Adrenal gland (tissue), 9 donors: ENCODE measurements at regions not wholly inside any gene's neighbourhood (a gene's known extent, or its start where the extent isn't known, plus 50 kb on each side); places are given as distances from the start of the nearest gene placed in this dataset.

Source experiments
- DNase-seq, 7 donors: peaks; one replicate each; pipeline ENCODE4 v3.0.0-alpha.2; 2019 to 2020
- H3K27ac ChIP-seq, 5 donors: fragments of 200-600 bp; sonication (generic) in 4 of 5; 1 replicate in 3 of 5; 2 replicates in 2 of 5; pipeline versions ENCODE4 v1.5.1 to v1.8.0; 2016 to 2020; ENCODE audit warnings: mild to moderate bottlenecking in 1 of 5
- H3K27me3 ChIP-seq: fragments of 200-600 bp; 2 replicates; pipeline ENCODE4 v1.8.0; 2021
- H3K36me3 ChIP-seq, 2 donors: fragments of 200-600 bp; replicated peaks in 1 of 2; 1 replicate in 1 of 2; 2 replicates in 1 of 2; pipeline versions ENCODE4 v1.5.1 to v1.8.0; 2018 to 2022
- H3K4me1 ChIP-seq, 2 donors: fragments of 200-600 bp; replicated peaks in 1 of 2; 1 replicate in 1 of 2; 2 replicates in 1 of 2; pipeline versions ENCODE4 v1.5.1 to v1.8.0; 2018 to 2021
- H3K4me3 ChIP-seq, 4 donors: fragments of 200-600 bp; sonication (generic) in 3 of 4; one replicate each; pipeline ENCODE4 v1.5.1; 2016 to 2018
- H3K9me3 ChIP-seq, 3 donors: fragments of 200-600 bp; sonication (generic) in 1 of 3; replicated peaks in 1 of 3; 1 replicate in 2 of 3; 2 replicates in 1 of 3; pipeline versions ENCODE4 v1.5.1 to v1.8.0; 2016 to 2021
- CTCF ChIP-seq, 6 experiments: fragments of 450-650 bp in 4 of 6; fragments of 200-600 bp in 2 of 6; sonication (generic) in 1 of 6; IDR thresholded peaks; 1 replicate in 5 of 6; 2 replicates in 1 of 6; pipeline versions ENCODE4 v1.5.1 to v1.8.0; 2016 to 2021; ENCODE audit warnings: antibody characterized with exemption in 6 of 6, mild to moderate bottlenecking in 2 of 6, moderate library complexity in 1 of 6
- POLR2A ChIP-seq, 2 donors: fragments of 450-650 bp; IDR thresholded peaks; one replicate each; pipeline ENCODE4 v1.6.1; 2017; ENCODE audit warnings: antibody characterized with exemption in 2 of 2, mild to moderate bottlenecking in 2 of 2, moderate library complexity in 1 of 2
- WGBS, 4 donors: extraction: QIAGEN DNeasy Blood & Tissue Kit in 2 of 4; methylation state at CpG; one replicate each; pipeline versions ENCODE4 v1.1.5 to v1.1.7; 2013 to 2017; 5-methylcytosine and 5-hydroxymethylcytosine counted together
- intact Hi-C, 2 donors: fragments of 100-400 bp; cut with DNase I; formaldehyde crosslinking; loops; one replicate each; pipeline versions ENCODE4 v1.14.1 to v1.15.0; 2022 to 2023
- donor health status: healthy with polysubstance abuse.
- donor health status: Bipolar disorder and iron deficiency.
- donor health status: DM: yes; HTN: yes; CAD: no.
- donor health status: DM: no; HTN: no; CAD: no.
- donor health status: DM: no; HTN: no; CAD: no.

GRCh38 chrX:147494365-147494764 is 417.4 kb upstream of the FMR1 start:
- intact Hi-C loops: no loop called here
- Histone ChIP-seq H3K9me3 (no peaks in the 10 kb centered on the region), H3K36me3 (no peaks in the 10 kb centered on the region), H3K27ac (no peak overlapping the region), H3K27me3 (no peaks in the 10 kb centered on the region), H3K4me3 (no peak overlapping the region), H3K4me1 (no peaks in the 10 kb centered on the region)
- 59 to 93% (median 71%) methylated on average over 1 of the region's 1 CpG for WGBS, 4 donors
- TF ChIP-seq POLR2A (IDR thresholded peaks at IDR 0.05) (no peak), CTCF (IDR thresholded peaks at IDR 0.05) (no peak)
- DNase-seq: no peak

GRCh38 chrX:147498796-147499195 is 412.9 kb upstream of the FMR1 start:
- H3K27ac ChIP-seq: no peak overlapping the region
- no peak for DNase-seq
- no peak overlapping the region for H3K4me3 ChIP-seq
- WGBS, 4 donors: 50 to 97% (median 78%) methylated on average over 1 of the region's 1 CpG
- TF ChIP-seq CTCF (IDR thresholded peaks at IDR 0.05): no peak
- TF ChIP-seq POLR2A (IDR thresholded peaks at IDR 0.05): no peak
- no peaks in the 10 kb centered on the region for H3K4me1 ChIP-seq
- no peaks in the 10 kb centered on the region for H3K27me3 ChIP-seq
- intact Hi-C loops: no loop called here
- H3K36me3 ChIP-seq: no peaks in the 10 kb centered on the region
- no peaks in the 10 kb centered on the region for H3K9me3 ChIP-seq

GRCh38 chrX:147522981-147523380 is 388.7 kb upstream of the FMR1 start:
- no peaks in the 10 kb centered on the region for H3K4me1 ChIP-seq
- no peak overlapping the region for H3K27ac ChIP-seq
- WGBS, 4 donors: 69 to 93% (median 79%) methylated on average over 2 of the region's 2 CpGs
- H3K36me3 ChIP-seq: no peaks in the 10 kb centered on the region
- intact Hi-C loops: no loop called here
- H3K4me3 ChIP-seq: no peak overlapping the region
- TF ChIP-seq CTCF (IDR thresholded peaks at IDR 0.05): no peak
- TF ChIP-seq POLR2A (IDR thresholded peaks at IDR 0.05): no peak
- no peaks in the 10 kb centered on the region for H3K9me3 ChIP-seq
- DNase-seq: no peak
- H3K27me3 ChIP-seq: no peaks in the 10 kb centered on the region

- H3K4me1 ChIP-seq: no peaks in the 10 kb centered on the region
- no peak overlapping the region for H3K27ac ChIP-seq
- no peak for TF ChIP-seq POLR2A (IDR thresholded peaks at IDR 0.05)
- TF ChIP-seq CTCF (IDR thresholded peaks at IDR 0.05): no peak
- no peak overlapping the region for H3K4me3 ChIP-seq
- intact Hi-C loops: no loop called here
- no peak for DNase-seq
- 53 to 83% (median 61%) methylated on average over 3 of the region's 3 CpGs for WGBS, 4 donors
- no peaks in the 10 kb centered on the region for H3K36me3 ChIP-seq
- no peaks in the 10 kb centered on the region for H3K9me3 ChIP-seq
- peaks cover 5% of the 10 kb centered on the region for H3K27me3 ChIP-seq
These were observed 378.3 kb upstream of the FMR1 start for GRCh38 chrX:147533426-147533825.
